Activated CD8-positive, alpha-beta memory T cell treated with anti-CD3 and anti-CD28 coated beads, Interleukin-2, amount 50 U/mL, for 24 hours (primary cell): ENCODE measurements at regions not wholly inside any gene's neighbourhood (a gene's known extent, or its start where the extent isn't known, plus 50 kb on each side); places are given as distances from the start of the nearest gene placed in this dataset.
"Not testable (repeated sequence)": the region's sequence is repeated elsewhere in the genome, so short reads cannot be mapped to it uniquely, and the experiment has no call there.

ENCODE experiments used
- DNase-seq: peaks from one replicate; pipeline ENCODE4 v3.0.0-alpha.2; 2020; ENCODE audit errors: extremely low read depth

DNA sequence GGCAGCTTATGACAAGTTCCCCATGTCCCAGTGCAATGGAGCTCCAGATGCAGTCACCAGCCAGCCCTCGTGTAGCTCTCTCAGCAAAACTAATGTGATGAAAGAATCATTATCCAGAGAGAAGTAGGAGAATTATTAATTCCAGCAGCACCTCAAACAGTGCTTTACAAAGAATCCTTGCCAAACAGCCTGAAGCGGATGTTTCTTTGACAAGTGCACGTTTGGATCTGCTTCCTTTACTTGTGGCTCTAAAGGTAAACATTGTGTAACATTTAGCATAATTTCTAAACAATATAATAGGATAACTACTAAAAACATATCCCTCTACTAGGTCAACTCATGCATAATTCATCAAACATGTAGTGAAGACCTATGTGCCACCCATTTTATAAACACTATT, 197.0 kb downstream of the FAM181B start:
- no peak for DNase-seq

DNA sequence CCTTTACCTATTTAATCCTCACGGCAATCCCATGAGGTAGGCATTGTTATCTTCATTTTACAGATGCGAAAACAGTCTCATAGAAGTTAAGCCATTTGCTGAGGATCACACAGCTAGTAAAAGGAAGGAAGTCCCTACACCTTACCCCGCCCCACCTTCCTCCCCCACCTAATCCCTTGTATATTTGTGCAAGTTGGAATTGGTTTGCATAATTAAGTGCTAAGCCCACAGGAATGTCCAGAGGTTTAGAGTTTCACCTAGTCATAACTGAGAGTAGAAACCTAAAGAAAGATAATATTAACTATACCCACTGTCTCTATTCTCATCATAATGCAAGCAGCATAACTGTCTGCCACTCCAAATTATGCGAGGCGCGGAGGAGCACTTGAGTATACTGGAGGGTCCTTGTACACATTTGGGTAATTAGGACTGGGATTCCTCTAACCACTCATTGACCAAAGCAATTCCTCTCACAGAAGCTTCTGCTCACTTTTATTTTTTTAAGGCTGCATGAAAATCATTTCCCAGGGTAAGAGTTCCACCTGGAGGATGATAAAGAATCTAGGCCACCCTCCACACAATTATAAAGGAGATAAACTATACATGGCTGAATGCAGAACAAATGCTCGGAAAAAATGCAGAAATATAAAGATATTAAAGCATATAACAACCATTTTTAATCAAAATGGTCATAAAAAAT, 199.9 kb downstream of the FAM181B start:
- DNase-seq = no peak

DNA sequence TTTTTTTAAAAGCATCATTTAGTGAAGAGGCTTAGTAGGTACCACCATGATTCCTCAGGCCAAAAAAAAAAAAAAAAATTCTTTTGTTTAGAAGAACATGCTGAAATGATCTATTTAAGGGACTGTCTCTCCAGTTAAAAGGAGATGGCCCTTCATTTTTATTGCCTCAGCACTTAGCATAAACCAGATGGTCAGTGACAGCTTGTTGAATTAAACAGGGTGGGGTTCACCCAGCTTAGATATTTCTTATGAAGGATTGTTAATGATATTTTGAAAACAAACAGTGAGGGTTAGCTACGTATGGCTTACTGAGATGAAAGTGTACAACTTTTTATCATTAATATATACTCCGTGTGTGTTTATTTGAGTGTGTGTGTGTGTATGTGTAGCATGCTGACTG, 203.7 kb downstream of the FAM181B start:
- no peak for DNase-seq

DNA sequence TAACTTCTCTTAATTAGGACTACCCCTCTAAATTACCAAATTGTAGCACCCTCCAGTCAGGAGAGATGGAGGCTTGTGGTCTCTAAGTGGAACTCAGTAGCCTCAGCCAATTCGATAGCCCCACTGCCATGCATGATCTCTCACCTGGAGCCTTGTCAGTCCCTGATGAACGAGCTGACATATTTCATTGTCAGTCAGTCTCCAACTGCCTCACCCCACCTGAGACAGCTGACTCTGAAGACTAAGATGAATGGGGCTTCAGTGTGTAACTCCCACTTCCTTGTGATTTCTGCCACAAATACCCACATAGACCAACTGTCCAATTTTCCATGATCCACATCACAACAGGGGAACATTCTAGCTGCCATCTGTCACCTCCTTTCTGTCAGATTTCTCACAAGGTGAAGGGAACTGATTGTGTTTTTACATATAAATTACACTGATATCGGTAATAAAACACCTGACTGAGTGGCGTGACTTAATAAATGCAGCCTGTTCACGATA, 206.5 kb downstream of the FAM181B start:
- DNase-seq = no peak

DNA sequence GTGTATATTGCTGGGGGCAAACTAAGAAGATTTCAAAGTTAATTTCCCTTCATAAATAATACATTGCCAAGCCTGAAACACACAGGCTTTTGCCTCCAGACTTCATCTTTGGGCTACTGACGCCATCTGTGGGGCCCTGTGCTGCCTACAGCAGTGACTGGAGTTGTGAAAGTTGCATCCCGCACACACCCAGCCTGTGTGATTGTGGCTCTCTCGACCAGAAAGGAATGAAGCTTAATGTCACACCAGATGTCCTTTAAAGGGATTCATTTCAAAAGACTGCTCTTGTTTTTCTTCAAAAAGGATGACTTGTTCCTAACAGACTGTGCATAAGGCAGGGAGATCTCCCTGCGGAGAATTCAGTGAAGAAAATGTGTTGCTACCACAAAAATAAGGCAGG, 210.5 kb downstream of the FAM181B start:
- DNase-seq = no peak

DNA sequence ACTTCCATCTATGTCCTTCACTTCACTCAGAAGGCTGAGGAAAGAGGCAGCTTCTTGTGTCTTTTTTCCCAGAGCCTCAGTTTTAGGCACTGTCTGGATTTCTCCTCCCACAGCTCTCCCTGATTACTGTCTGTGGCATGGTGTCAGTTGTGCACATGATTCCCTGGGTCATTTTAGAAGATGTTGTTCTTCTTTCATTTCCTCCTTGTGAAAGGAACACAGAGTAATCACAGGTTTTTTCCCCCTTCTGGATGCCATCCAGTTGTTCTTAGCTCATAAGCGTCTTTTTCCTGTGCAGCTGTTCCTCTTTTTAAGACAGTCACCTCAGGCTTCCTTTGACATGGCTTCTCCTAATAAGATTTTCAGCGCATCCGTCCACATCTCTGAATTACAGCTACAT, 212.2 kb downstream of the FAM181B start:
- DNase-seq = no peak

DNA sequence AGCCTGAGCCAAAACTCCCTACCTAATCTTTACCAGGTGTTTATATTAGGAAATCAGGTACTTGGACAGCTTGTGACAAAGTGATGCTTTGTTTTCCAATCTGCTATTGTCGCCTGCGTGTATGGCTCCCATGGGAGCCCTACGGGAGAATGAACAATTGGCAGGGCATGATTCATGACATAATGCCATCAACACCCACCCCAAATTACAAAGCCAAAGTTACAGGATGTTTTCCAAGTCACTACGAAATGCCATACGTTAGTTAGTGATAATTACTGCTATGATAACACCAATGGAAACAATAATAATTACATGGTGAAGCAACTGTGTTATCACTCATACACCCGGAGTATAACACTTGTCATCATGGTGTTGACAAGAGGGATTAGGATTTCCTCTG, 226.4 kb downstream of the FAM181B start:
- no peak for DNase-seq

DNA sequence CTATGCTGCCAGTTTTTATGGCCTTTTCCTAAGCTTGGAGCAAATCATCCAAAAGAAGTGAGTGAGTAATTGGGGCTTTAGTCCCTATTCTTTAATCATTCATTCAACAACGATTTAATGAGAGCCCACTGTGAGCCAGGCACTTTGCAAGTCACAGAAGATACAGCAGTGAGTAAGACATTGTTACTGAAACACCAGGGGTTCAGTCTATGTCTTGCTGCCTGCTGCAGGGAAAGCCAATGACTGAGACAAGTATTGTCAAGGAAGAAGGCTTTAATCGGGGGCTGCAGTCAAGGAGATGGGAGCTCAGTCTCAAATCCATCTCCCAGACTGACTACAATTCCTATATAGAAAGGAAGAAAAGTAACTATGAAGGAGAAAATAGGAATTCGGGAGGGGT, 228.3 kb downstream of the FAM181B start:
- no peak for DNase-seq

DNA sequence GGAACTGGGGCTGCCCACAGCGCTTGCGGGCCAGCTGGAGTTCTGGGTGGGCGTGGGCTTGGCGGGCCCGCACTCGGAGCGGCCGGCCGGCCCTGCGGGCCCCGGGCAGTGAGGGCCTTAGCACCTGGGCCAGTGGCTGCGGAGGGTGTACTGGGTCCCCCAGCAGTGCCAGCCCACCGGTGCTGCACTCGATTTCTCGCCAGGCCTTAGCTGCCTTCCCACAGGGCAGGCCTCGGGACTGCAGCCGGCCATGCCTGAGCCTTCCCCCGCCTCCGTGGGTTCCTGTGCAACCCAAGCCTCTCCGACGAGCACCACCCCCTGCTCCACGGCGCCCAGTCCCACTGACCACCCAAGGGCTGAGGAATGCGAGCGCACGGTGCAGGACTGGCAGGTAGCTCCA, 232.5 kb downstream of the FAM181B start:
- DNase-seq = not testable (repeated sequence)

DNA sequence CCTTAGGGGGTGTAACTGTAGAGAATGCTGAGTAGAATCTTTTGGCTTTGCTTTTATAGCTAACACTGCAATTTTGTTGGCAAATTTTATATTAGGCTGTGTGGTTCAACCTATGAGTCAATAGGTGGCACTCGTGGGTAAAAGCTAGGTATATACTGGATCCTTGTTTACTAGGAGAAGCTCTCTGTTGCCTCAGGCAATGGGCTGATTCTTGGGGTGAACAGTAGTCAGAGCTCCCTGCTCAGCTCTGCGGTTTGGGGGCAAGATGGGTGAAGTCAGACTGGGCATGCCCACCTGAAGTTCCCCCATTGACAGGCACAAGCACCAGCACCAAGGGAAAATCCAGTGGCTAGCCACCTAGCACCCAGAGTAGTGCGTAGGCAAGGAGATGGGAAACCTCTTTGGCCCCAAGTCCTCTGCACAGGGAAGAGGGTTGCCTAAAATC, 238.7 kb downstream of the FAM181B start:
- DNase-seq = no peak

DNA sequence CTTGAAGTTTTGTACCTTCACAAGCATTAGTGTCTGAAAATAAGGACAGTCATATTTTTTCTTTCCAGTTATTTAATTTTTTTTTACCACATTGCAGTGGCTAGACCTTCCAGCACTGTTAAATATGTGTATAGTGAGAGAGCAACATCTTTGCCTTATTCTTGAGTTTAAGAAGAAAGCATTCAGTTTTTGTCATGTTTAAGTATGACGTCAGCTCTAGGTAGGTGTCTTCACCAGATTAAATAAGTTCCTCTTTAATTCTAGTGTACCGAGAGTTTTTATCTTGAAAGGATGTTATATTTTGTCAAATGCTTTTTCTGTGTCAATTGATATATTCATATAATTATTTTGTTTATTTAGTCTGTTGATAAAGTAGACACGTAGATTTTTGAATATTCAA, 258.8 kb downstream of the FAM181B start:
- DNase-seq = no peak

DNA sequence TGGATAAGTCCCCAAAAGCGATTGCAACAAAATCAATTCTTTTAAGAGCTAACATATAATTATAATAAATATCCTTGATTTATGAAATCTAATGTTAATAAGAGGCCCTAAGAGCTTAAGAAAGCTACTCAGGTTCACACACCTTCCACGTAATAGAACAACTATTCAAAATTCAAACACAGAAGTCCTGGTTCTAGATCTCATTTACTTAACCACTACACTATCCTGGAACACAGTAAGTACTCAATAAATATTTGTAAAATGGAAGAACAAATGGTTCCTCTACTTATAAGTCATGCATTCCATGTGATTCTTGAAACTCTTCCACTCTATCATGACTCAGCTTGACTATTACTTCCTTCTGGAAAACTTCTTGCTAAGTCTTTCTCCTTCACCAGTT, 268.2 kb downstream of the FAM181B start:
- no peak for DNase-seq

DNA sequence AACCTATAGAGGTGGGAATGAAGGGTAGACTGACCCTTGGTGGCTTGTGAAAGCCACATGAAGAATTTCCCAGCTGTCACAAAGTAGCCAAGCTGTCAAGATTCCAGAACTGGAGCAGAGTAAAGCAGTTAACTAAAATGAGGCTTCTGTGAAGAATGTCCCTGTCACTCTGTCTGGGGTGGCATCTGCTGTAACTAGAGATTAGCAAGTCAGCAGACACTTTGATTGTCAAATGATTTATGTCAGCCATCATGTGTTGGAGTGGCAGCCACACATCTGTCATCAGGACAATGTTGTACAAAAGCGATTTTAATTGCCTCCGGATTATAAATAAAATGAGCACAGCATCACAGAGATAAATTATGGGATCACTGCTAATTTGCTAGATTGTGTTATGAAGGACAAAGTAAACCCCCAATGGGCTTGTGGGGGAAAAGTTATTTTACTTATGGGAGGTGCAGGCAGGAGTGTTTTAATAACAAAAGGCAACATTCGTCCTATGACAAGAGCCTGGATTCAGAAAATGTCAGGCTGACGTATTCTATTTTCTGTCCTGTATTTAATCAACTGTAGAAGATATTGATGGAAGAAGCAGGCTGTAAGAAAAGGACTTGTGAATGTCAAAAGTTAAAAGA, 270.9 kb downstream of the FAM181B start:
- no peak for DNase-seq

DNA sequence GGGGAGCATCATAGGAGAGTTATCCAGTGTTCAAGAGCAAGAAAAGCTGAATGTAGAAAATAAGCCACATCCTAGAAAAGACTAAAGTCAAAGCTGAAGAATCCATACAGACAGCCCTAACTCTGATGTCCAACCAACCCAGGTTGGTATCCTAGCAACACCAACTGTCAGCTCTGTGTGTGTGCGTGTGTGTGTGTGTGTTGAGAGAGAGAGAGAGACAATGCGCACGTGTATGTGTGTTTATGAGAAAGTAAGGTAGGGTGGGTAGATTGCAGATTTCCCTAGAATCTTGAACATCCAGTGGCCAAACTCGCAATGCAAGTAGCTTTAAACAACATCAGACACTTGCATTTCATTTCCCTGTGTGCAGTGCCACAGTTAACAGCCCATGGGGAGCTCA, 274.9 kb downstream of the FAM181B start:
- no peak for DNase-seq

DNA sequence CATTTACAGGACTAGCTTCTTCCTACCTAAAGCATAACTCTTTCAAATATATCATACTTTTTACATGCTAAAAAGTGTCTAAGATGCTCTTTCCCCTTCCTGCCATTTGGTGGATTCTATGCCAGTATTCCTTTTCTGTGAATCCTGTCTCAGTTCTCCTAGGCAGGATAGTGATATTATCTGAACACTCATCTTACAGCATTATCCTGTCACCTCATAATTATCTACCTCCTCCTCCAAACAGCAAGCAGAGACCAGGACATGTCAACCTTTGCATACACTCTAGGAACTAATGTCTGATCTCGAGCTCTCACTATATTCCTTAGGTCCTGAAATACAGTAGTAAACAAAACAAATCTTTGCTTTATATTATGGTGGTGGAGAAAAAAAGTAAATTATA, 275.5 kb downstream of the FAM181B start:
- no peak for DNase-seq

DNA sequence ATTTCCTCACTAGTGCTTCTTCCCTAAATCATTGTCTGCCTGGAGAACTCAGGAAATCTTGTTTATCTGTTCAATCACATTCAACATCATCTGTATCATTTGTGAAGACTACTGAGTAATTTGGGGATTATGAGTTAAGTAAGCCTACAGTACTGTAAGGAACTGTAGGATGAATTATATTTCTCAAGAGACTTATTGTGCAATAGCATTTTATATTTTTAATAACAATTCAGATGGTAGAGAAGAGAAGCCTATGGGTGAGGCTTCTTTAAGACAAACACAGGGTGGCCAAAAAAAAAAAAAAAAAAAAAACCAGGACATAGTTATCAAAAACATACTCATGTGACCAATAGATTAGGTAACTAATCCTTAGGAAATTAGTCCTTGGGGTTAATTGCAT, 282.7 kb downstream of the FAM181B start:
- DNase-seq = no peak

DNA sequence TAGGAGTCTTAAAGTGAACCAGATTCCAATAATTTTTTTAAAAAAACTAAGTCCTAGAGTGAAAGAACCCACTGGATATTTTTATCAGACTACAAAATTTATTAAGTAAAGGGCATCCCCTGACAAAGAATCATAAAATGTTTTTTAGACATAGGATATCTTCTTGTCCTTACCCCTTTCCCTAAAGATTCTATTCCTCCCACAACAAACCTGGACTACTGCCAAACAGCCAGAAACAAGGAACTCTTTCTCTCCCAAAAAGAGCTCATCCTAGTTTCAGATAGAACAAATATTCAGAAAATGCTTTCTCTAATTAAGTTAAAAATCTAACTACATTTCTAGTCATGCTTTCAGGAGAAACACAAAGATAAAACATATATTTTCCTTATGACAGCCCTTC, 327.1 kb downstream of the FAM181B start:
- DNase-seq = no peak

DNA sequence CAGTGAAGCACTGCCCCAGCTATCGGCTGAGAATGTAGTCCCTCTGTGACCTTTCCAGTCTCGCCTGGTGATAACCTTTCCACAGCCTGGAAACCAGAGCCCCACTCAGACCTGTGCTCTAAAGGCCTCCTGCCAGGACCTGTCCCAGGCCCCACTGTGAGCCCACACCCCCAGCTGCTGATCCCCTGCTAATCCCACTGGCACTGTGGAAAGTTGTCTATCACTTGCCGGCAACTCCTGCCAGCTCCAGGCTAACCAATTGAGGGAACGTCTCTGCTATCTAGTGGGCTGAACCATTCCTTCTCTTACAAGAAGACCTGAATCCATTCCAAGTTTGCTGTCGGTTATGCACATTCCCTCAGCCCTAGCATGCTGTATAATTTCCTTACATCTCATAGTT, 328.2 kb downstream of the FAM181B start:
- DNase-seq = no peak

DNA sequence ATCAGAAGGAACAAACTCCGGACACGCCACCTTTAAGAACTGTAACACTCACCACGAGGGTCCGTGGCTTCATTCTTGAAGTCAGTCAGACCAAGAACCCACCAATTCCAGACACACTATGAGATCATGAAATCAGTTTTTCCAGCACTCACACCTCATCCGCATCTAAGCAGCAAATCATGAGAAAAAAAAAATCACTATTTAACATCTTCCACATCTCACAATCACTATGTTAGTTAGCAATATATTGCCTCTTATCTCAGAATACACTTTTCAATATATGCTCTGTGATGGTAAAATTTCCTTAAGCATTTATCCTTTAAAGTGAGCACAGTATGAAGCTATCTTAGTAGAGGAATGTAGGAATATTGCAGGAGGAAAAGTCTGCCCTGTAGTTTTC, 328.7 kb downstream of the FAM181B start:
- DNase-seq = no peak

DNA sequence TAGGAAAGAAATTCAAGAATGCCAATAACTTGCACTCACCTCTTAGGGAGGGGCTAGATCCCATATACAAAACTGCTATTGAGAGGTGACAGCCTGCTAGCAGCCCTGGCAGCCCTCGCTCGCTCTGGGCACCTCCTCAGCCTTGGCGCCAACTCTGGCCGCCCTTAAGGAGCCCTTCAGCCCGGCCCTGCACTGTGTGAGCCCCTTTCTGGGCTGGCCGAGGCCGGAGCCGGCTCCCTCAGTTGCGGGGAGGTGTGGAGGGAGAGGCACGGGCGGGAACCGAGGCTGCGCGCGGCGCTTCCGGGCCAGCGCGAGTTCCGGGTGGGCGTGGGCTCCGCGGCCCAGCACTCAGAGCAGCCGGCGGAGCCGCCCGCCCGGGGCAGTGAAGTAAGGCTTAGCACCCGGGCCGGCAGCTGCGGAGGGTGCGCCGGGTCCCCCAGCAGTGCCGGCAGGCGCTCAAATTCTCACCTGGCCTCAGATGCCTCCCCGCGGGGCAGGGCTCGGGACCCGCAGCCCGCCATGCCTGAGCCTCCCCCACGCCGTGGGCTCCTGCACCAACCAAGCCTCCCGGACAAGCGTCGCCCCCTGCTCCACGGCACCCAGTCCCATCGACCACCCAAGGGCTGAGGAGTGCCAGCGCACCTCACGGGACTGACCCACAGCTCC, 329.9 kb downstream of the FAM181B start:
- no peak for DNase-seq

DNA sequence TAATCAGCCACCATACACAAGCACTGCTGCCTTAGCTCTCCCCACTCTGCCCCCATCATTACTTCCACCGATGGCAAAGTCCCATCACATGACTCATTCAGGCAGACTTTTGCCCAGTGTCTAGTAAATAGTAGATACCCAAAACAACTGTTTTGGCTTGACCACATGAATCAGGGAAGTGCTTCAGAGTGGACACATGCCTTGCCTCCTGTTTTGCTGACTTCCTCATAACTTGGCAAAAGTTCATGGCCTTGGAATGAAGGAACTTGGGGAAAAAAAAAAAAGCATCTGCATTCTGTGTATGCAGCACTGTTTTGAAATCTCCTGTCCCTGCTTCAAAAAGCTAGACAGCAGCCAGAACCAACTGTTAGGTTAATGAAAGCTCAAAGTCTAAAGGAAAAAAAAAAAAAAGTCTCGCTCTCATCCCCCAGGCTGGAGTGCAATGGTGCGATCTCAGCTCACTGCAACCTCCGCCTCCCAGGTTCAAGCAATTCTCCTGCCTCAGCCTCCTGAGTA, 335.3 kb downstream of the FAM181B start:
- no peak for DNase-seq

DNA sequence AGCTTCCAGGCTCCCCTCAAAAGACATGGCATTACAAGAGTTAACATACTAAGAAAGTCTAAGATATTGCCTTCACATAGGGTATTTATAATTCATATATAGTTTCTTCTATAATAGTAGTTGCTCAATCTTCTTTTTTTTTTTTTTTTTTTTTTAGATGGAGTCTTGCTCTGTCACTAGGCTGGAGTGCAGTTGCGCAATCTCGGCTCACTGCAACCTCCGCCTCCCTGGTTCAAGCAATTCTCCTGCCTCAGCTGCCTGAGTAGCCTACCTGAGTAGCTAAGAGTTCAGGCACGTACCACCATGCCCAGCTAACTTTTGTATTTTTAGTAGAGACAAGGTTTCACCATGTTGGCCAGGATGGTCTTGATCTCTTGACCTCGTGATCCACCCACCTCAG, 337.0 kb downstream of the FAM181B start:
- DNase-seq = not testable (repeated sequence)

DNA sequence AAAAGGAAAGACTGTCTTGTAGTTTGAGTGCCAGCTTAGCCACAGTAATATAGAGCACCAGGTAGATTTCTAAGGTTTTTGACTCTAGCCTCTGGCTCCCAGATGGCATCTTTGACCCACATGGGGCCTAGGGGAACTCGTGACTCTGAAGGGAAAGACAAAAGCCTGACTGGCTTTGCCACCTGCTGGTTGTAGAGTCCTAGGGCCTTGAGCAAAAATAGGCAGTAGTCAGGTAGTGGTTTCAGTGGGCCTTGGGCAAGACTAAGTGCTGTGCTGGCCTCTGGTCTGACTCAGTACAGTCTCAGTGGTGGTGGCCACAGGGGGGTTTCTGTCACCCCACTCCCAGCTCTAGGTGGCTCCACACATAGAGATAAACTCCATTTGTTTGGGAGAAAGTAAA, 349.4 kb downstream of the FAM181B start:
- DNase-seq = no peak
